ENCODE measurements at regions not wholly inside any gene's neighbourhood (a gene's known extent, or its start where the extent isn't known, plus 50 kb on each side); places are given as distances from the start of the nearest gene placed in this dataset.

GRCh38 chr19:13696839-13697238 is 67.5 kb upstream of the MRI1 start:
- no peaks in the 10 kb centered on the region for H3K79me2 ChIP-seq (ENCODE audit: insufficient read depth)
- ChIA-PET POLR2A (no interaction called here), CTCF (no interaction called here)
- DNase-seq: no peak
- H3K36me3 ChIP-seq (replicated peaks in 1 of 2; ENCODE audit: control insufficient read depth in 1 of 2, insufficient read depth in 2 of 2, low read length in 1 of 2): no peaks in the 10 kb centered on the region
- H3K4me2 ChIP-seq: no peak overlapping the region
- no peak overlapping the region for H3K27ac ChIP-seq (ENCODE audit: low read depth in 2 of 2, low read length in 1 of 2)
- no peaks in the 10 kb centered on the region for H4K20me1 ChIP-seq (ENCODE audit: insufficient read depth)
- 0% methylated on average over 1 of the region's 1 CpG for WGBS (ENCODE audit: low lambda C conversion rate)
- H2AFZ ChIP-seq (ENCODE audit: low read depth): no peak overlapping the region
- H3K9me2 ChIP-seq: no peaks in the 10 kb centered on the region
- H3K4me1 ChIP-seq (ENCODE audit: control insufficient read depth in 1 of 2, insufficient read depth in 2 of 2, low read depth in 1 of 2, low read length in 1 of 2): no peaks in the 10 kb centered on the region
- H3K4me3 ChIP-seq (ENCODE audit: low read depth in 2 of 2, low read length in 1 of 2): no peak overlapping the region
- H3F3A ChIP-seq (replicated peaks; ENCODE audit: insufficient read depth): peaks cover 4% of the 10 kb centered on the region
- no peak overlapping the region for H3K9ac ChIP-seq
- TF ChIP-seq USF2 (IDR thresholded peaks at IDR 0.05; ENCODE audit: borderline replicate concordance, low read depth, low read length): no peak
- TF ChIP-seq FOXM1 (IDR thresholded peaks at IDR 0.05; ENCODE audit: low read depth): no peak
- no peak for TF ChIP-seq POLR2AphosphoS5 (IDR thresholded peaks at IDR 0.05; ENCODE audit: low read depth, low read length)
- TF ChIP-seq NRF1 (IDR thresholded peaks at IDR 0.05; ENCODE audit: low read depth, low read length): no peak
- TF ChIP-seq GATA2 (CRISPR knock-in tag; IDR thresholded peaks at IDR 0.05): no peak
- TF ChIP-seq RXRA (IDR thresholded peaks at IDR 0.05; ENCODE audit: borderline replicate concordance, low read depth): no peak
- no peaks in the 10 kb centered on the region for H3K9me3 ChIP-seq
- peaks cover 47% of the 10 kb centered on the region for H3K27me3 ChIP-seq (ENCODE audit: insufficient read depth)

GRCh38 chr19:13693889-13694288 is 70.4 kb upstream of the MRI1 start:
- no peak overlapping the region for H3K9ac ChIP-seq
- H3K9me2 ChIP-seq: no peaks in the 10 kb centered on the region
- H3K79me2 ChIP-seq (ENCODE audit: insufficient read depth): no peaks in the 10 kb centered on the region
- peaks cover 10% of the 10 kb centered on the region for H3F3A ChIP-seq (replicated peaks; ENCODE audit: insufficient read depth)
- POLR2A ChIA-PET: no interaction called here
- no peak overlapping the region for H3K4me3 ChIP-seq (ENCODE audit: low read depth in 2 of 2, low read length in 1 of 2)
- no peaks in the 10 kb centered on the region for H4K20me1 ChIP-seq (ENCODE audit: insufficient read depth)
- no peaks in the 10 kb centered on the region for H3K36me3 ChIP-seq (replicated peaks in 1 of 2; ENCODE audit: control insufficient read depth in 1 of 2, insufficient read depth in 2 of 2, low read length in 1 of 2)
- no peak overlapping the region for H2AFZ ChIP-seq (ENCODE audit: low read depth)
- H3K27ac ChIP-seq (ENCODE audit: low read depth in 2 of 2, low read length in 1 of 2): no peak overlapping the region
- DNase-seq: no peak
- WGBS (ENCODE audit: low lambda C conversion rate): 49% methylated on average over 4 of the region's 4 CpGs
- H3K4me1 ChIP-seq (ENCODE audit: control insufficient read depth in 1 of 2, insufficient read depth in 2 of 2, low read depth in 1 of 2, low read length in 1 of 2): no peaks in the 10 kb centered on the region
- H3K27me3 ChIP-seq (ENCODE audit: insufficient read depth): peaks cover 31% of the 10 kb centered on the region
- TF ChIP-seq RXRA (IDR thresholded peaks at IDR 0.05; ENCODE audit: borderline replicate concordance, low read depth) (no peak), YY1 (IDR thresholded peaks at IDR 0.05; ENCODE audit: low read depth) (no peak), GABPA (IDR thresholded peaks at IDR 0.05; ENCODE audit: low read depth) (no peak), USF2 (IDR thresholded peaks at IDR 0.05; ENCODE audit: borderline replicate concordance, low read depth, low read length) (no peak), MEF2A (IDR thresholded peaks at IDR 0.05; ENCODE audit: borderline replicate concordance, low read depth) (no peak)
- no peak overlapping the region for H3K4me2 ChIP-seq
- no peaks in the 10 kb centered on the region for H3K9me3 ChIP-seq
- CTCF ChIA-PET: interaction anchor here (1.2 kb wide), 1 partner anchor 104 kb away, joined by 4 read pairs; no protein-coding TSS in a partner anchor

All from SK-N-SH (cell line).